ENCODE measurements at regions not wholly inside any gene's neighbourhood (a gene's known extent, or its start where the extent isn't known, plus 50 kb on each side); places are given as distances from the start of the nearest gene placed in this dataset.

DNA sequence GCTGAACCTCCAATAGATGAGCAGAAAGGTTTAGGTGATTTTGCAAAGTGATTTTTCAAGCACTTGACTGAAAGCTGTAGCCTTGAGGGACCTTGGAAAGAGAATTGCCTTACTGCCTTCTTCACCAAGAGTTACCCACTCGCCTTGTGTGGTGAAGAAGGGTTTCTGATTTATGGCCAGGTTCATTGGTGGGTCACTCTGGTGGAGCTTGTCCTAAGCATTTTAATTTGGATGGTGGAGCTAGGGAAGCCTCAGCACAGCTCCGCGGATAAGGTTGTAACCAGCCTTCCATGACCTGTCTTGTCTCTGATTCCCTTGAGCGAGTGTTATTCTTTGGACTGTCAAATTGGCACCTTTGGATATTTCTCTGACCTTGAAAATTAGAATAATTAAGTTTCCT is 226.4 kb downstream of the FAT3 start:
- Histone ChIP-seq H4K20me1 (replicated peaks; ENCODE audit: insufficient read depth) (peaks cover 8% of the 10 kb centered on the region), H2AFZ (no peak overlapping the region), H3K4me3 (no peak overlapping the region), H3K9me2 (ENCODE audit: insufficient read depth) (no peaks in the 10 kb centered on the region), H3K4me2 (no peak overlapping the region), H3F3A (replicated peaks; ENCODE audit: low read depth) (no peaks in the 10 kb centered on the region), H3K4me1 (ENCODE audit: insufficient read depth) (peaks cover 17% of the 10 kb centered on the region), H3K36me3 (ENCODE audit: insufficient read depth) (no peaks in the 10 kb centered on the region), H3K27ac (ENCODE audit: low read depth) (no peak overlapping the region), H3K27me3 (ENCODE audit: insufficient read depth) (no peaks in the 10 kb centered on the region), H3K79me2 (replicated peaks; ENCODE audit: insufficient read depth) (peaks cover 83% of the 10 kb centered on the region)
- H3K27ac Mint-ChIP-seq = no peak overlapping the region
- TF ChIP-seq ZNF462 (CRISPR knock-in tag; IDR thresholded peaks at IDR 0.05) (no peak), ZNF114 (CRISPR knock-in tag; IDR thresholded peaks at IDR 0.05) (no peak), POLR2AphosphoS5 (IDR thresholded peaks at IDR 0.05; ENCODE audit: low read depth) (no peak), CREB1 (CRISPR knock-in tag; IDR thresholded peaks at IDR 0.05; ENCODE audit: low read depth) (no peak), NANOG (IDR thresholded peaks at IDR 0.05; ENCODE audit: borderline replicate concordance) (no peak), EZH2 (IDR thresholded peaks at IDR 0.05; ENCODE audit: low read depth, unreplicated experiment) (no peak), ZNF331 (CRISPR knock-in tag; IDR thresholded peaks at IDR 0.05; ENCODE audit: low read depth) (no peak), EZH2phosphoT487 (IDR thresholded peaks at IDR 0.05; ENCODE audit: unreplicated experiment) (no peak), JUNB (IDR thresholded peaks at IDR 0.05; ENCODE audit: unreplicated experiment) (no peak), STAT1 (IDR thresholded peaks at IDR 0.05; ENCODE audit: unreplicated experiment) (no peak), ETS1 (IDR thresholded peaks at IDR 0.05) (no peak), CTCF (conservative IDR thresholded peaks at IDR 0.05; ENCODE audit: low read depth in 2 of 2) (no peak)
- TF ChIP-seq, protein P1, sequence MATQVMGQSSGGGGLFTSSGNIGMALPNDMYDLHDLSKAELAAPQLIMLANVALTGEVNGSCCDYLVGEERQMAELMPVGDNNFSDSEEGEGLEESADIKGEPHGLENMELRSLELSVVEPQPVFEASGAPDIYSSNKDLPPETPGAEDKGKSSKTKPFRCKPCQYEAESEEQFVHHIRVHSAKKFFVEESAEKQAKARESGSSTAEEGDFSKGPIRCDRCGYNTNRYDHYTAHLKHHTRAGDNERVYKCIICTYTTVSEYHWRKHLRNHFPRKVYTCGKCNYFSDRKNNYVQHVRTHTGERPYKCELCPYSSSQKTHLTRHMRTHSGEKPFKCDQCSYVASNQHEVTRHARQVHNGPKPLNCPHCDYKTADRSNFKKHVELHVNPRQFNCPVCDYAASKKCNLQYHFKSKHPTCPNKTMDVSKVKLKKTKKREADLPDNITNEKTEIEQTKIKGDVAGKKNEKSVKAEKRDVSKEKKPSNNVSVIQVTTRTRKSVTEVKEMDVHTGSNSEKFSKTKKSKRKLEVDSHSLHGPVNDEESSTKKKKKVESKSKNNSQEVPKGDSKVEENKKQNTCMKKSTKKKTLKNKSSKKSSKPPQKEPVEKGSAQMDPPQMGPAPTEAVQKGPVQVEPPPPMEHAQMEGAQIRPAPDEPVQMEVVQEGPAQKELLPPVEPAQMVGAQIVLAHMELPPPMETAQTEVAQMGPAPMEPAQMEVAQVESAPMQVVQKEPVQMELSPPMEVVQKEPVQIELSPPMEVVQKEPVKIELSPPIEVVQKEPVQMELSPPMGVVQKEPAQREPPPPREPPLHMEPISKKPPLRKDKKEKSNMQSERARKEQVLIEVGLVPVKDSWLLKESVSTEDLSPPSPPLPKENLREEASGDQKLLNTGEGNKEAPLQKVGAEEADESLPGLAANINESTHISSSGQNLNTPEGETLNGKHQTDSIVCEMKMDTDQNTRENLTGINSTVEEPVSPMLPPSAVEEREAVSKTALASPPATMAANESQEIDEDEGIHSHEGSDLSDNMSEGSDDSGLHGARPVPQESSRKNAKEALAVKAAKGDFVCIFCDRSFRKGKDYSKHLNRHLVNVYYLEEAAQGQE (IDR thresholded peaks at IDR 0.05; ENCODE audit: unreplicated experiment) = no peak
- H3K36me3 Mint-ChIP-seq (ENCODE audit: low read depth) = peaks cover 2% of the 10 kb centered on the region; the same call in 2 of the 3 replicates
- ATAC-seq = no peak
- no peak for DNase-seq (ENCODE audit: low spot score)
- peaks cover 7% of the 10 kb centered on the region for H3K27me3 Mint-ChIP-seq (ENCODE audit: insufficient read depth, low read depth, poor library complexity)
- H3K4me1 Mint-ChIP-seq = peaks cover 58% of the 10 kb centered on the region
- no peaks in the 10 kb centered on the region for H3K9me3 Mint-ChIP-seq
- no peak overlapping the region for H3K4me3 Mint-ChIP-seq

All from GM23338 (cell line).